VCaP (cell line): ENCODE measurements at regions not wholly inside any gene's neighbourhood (a gene's known extent, or its start where the extent isn't known, plus 50 kb on each side); places are given as distances from the start of the nearest gene placed in this dataset.

Experiments
- H3K27ac ChIP-seq: fragments of 450-650 bp; 2 replicates; pipeline ENCODE4 v1.5.1; 2017
- CTCF ChIP-seq: fragments of 450-650 bp; conservative IDR thresholded peaks from 2 replicates; pipeline ENCODE4 v1.5.1; 2017; ENCODE audit warnings: mild to moderate bottlenecking, moderate library complexity

GRCh38 chr4:115360431-115360830 is 247.0 kb upstream of the NDST4 start:
- no peak overlapping the region for H3K27ac ChIP-seq
- no peak for TF ChIP-seq CTCF

GRCh38 chr4:115357776-115358175 is 244.4 kb upstream of the NDST4 start:
- H3K27ac ChIP-seq, result no peak overlapping the region
- TF ChIP-seq CTCF, result no peak

- no peak overlapping the region for H3K27ac ChIP-seq
- TF ChIP-seq CTCF, result no peak
These were observed 242.8 kb upstream of the NDST4 start for GRCh38 chr4:115356176-115356575.

- H3K27ac ChIP-seq, result no peak overlapping the region
- no peak for TF ChIP-seq CTCF
These were observed 241.9 kb upstream of the NDST4 start for GRCh38 chr4:115355329-115355728.

GRCh38 chr4:115353370-115353769 is 239.9 kb upstream of the NDST4 start:
- TF ChIP-seq CTCF, result no peak
- no peak overlapping the region for H3K27ac ChIP-seq

GRCh38 chr4:115343171-115343570 is 229.8 kb upstream of the NDST4 start:
- no peak for TF ChIP-seq CTCF
- H3K27ac ChIP-seq, result no peak overlapping the region

GRCh38 chr4:115334736-115335411 is 221.5 kb upstream of the NDST4 start:
- H3K27ac ChIP-seq, result no peak overlapping the region
- no peak for TF ChIP-seq CTCF
